B cell (primary cell): ENCODE measurements at regions not wholly inside any gene's neighbourhood (a gene's known extent, or its start where the extent isn't known, plus 50 kb on each side); places are given as distances from the start of the nearest gene placed in this dataset.

Experiments used
- ATAC-seq: fragments of 200-7000 bp; cut with Tn5 transposase; one replicate; pipeline ENCODE4 v1.10.0; 2021; ENCODE audit warnings: low read depth, mild to moderate bottlenecking, moderate number of reproducible peaks, moderate library complexity
- CTCF ChIA-PET: fragments of 350-600 bp; sonication (Branson Sonifier 250); formaldehyde crosslinking; loops from one replicate; lab custom pipeline; 2021; ENCODE audit warnings: antibody characterized with exemption, inconsistent platforms; lab: Charles Lee
- POLR2A ChIA-PET: fragments of 350-600 bp; sonication (Branson Sonifier 250); formaldehyde crosslinking; loops from one replicate; lab custom pipeline; 2021; ENCODE audit warnings: antibody characterized with exemption; lab: Charles Lee
- DNase-seq: peaks from one replicate; pipeline ENCODE4 v3.0.0; 2013
- H2AFZ ChIP-seq: 2 replicates; pipeline ENCODE4 v1.6.1; 2012; ENCODE audit warnings: mild to moderate bottlenecking, low read depth, low read length; ENCODE audit not compliant: insufficient read depth, poor library complexity, severe bottlenecking
- H3K27ac ChIP-seq, 2 donors: 1 replicate in 1 of 2; 2 replicates in 1 of 2; pipeline ENCODE4 v1.5.1; 2012 to 2013; ENCODE audit warnings: low read length in 2 of 2, mild to moderate bottlenecking in 2 of 2, moderate library complexity in 1 of 2
- H3K27me3 ChIP-seq, 4 experiments: fragments of 200-600 bp in 1 of 4; sonication (generic) in 1 of 4; replicated peaks in 1 of 4; 1 replicate in 2 of 4; 2 replicates in 2 of 4; pipeline versions ENCODE4 v1.6.1 to v1.7.0; 2013 to 2016; ENCODE audit warnings: low read length in 3 of 4, mild to moderate bottlenecking in 2 of 4, mixed read lengths in 1 of 4, moderate library complexity in 1 of 4; ENCODE audit not compliant: insufficient read depth in 4 of 4, control insufficient read depth in 3 of 4; ENCODE audit errors: control extremely low read depth in 1 of 4
- H3K36me3 ChIP-seq, 2 experiments: replicated peaks in 1 of 2; 1 replicate in 1 of 2; 2 replicates in 1 of 2; pipeline versions ENCODE4 v1.6.1 to v1.7.1; 2013; ENCODE audit warnings: low read length in 1 of 2; ENCODE audit not compliant: insufficient read depth in 2 of 2, control insufficient read depth in 1 of 2; ENCODE audit errors: control extremely low read depth in 1 of 2, extremely low read depth in 1 of 2
- H3K4me1 ChIP-seq, 2 donors: fragments of 200-600 bp in 1 of 2; sonication (generic) in 1 of 2; 1 replicate in 1 of 2; 2 replicates in 1 of 2; pipeline versions ENCODE4 v1.5.1 to v1.6.1; 2013 to 2017; ENCODE audit warnings: low read length in 2 of 2; ENCODE audit not compliant: control insufficient read depth in 2 of 2, insufficient read depth in 2 of 2
- H3K4me2 ChIP-seq: replicated peaks from 2 replicates; pipeline ENCODE3; 2012; ENCODE audit warnings: mild to moderate bottlenecking, low read depth, low read length; ENCODE audit not compliant: poor library complexity, severe bottlenecking
- H3K4me3 ChIP-seq, 5 experiments: fragments of 200-600 bp in 1 of 5; sonication (generic) in 1 of 5; 1 replicate in 3 of 5; 2 replicates in 2 of 5; pipeline versions ENCODE4 v1.5.1 to v1.7.0; 2011 to 2016; ENCODE audit warnings: low read length in 4 of 5, mild to moderate bottlenecking in 4 of 5, low read depth in 2 of 5, control low read depth in 1 of 5, moderate library complexity in 1 of 5; ENCODE audit not compliant: insufficient read depth in 1 of 5; ENCODE audit errors: control extremely low read depth in 1 of 5, extremely low read depth in 1 of 5
- H3K79me2 ChIP-seq: fragments of 200-600 bp; sonication (generic); one replicate; pipeline ENCODE4 v1.6.0; 2016; ENCODE audit warnings: low read length; ENCODE audit not compliant: control insufficient read depth, insufficient read depth
- H3K9ac ChIP-seq: fragments of 200-600 bp; sonication (generic); 2 replicates; pipeline ENCODE4 v1.6.1; 2017; ENCODE audit warnings: mild to moderate bottlenecking, low read length, moderate library complexity
- H3K9me3 ChIP-seq, 3 donors: one replicate each; pipeline versions ENCODE4 v1.6.1 to v1.7.1; 2013; ENCODE audit warnings: low read length in 2 of 3; ENCODE audit not compliant: control insufficient read depth in 2 of 3, insufficient read depth in 1 of 3; ENCODE audit errors: control extremely low read depth in 1 of 3
- H4K20me1 ChIP-seq: 2 replicates; pipeline ENCODE4 v1.6.0; 2012; ENCODE audit warnings: mild to moderate bottlenecking, low read length; ENCODE audit not compliant: insufficient read depth, control insufficient read depth, poor library complexity, severe bottlenecking
- H3K27ac Mint-ChIP-seq: one replicate; pipeline ENCODE4 v1.8.0; 2021; ENCODE audit warnings: mixed read lengths
- H3K27me3 Mint-ChIP-seq: one replicate; pipeline ENCODE4 v1.8.0; 2021; ENCODE audit warnings: mixed read lengths
- H3K4me1 Mint-ChIP-seq: one replicate; pipeline ENCODE4 v1.8.0; 2021; ENCODE audit warnings: mixed read lengths
- H3K4me3 Mint-ChIP-seq: one replicate; pipeline ENCODE4 v1.8.0; 2021; ENCODE audit warnings: mixed read lengths
- H3K9me3 Mint-ChIP-seq: one replicate; pipeline ENCODE4 v1.8.0; 2022; ENCODE audit warnings: mixed read lengths; ENCODE audit not compliant: insufficient read depth
- CTCF ChIP-seq: fragments of 200-600 bp; IDR thresholded peaks from one replicate; pipeline ENCODE4 v1.8.0; 2022; ENCODE audit warnings: antibody characterized with exemption, mild to moderate bottlenecking
- EZH2 ChIP-seq: IDR thresholded peaks from 2 replicates; pipeline ENCODE4 v1.6.1; 2012; ENCODE audit warnings: borderline replicate concordance, low read depth, mild to moderate bottlenecking, moderate library complexity, low read length; ENCODE audit not compliant: insufficient read depth, poor library complexity, severe bottlenecking
- WGBS: methylation state at CpG from one replicate; pipeline ENCODE4 v1.1.5; 2013; ENCODE audit warnings: missing lambda C conversion rate; ENCODE audit not compliant: insufficient coverage; 5-methylcytosine and 5-hydroxymethylcytosine counted together
- intact Hi-C: fragments of 100-400 bp; cut with micrococcal nuclease; formaldehyde crosslinking; loops from one replicate; pipeline ENCODE4 v1.10.0; 2022

- no peaks in the 10 kb centered on the region for H3K9me3 ChIP-seq
- H2AFZ ChIP-seq = no peak overlapping the region
- no peaks in the 10 kb centered on the region for H3K36me3 ChIP-seq
- Mint-ChIP-seq H3K4me1 (no peaks in the 10 kb centered on the region), H3K4me3 (no peak overlapping the region), H3K27ac (no peak overlapping the region), H3K27me3 (peaks cover 3% of the 10 kb centered on the region), H3K9me3 (no peaks in the 10 kb centered on the region)
- TF ChIP-seq CTCF = no peak
- no peak for TF ChIP-seq EZH2
- ChIA-PET POLR2A (no interaction called here), CTCF (no interaction called here)
- H3K4me3 ChIP-seq = no peak overlapping the region
- DNase-seq = no peak
- H3K9ac ChIP-seq = no peak overlapping the region
- WGBS = 86% methylated on average over 3 of the region's 5 CpGs
- intact Hi-C loops = no loop called here
- no peak overlapping the region for H3K27ac ChIP-seq
- no peaks in the 10 kb centered on the region for H4K20me1 ChIP-seq
- no peaks in the 10 kb centered on the region for H3K27me3 ChIP-seq
- no peaks in the 10 kb centered on the region for H3K4me1 ChIP-seq
- H3K4me2 ChIP-seq = no peak overlapping the region
- ATAC-seq = no peak
- H3K79me2 ChIP-seq = no peaks in the 10 kb centered on the region
Observed at GRCh38 chr1:207241164-207241934, 80.1 kb upstream of the CD55 start.
